Stimulated activated naive CD4-positive, alpha-beta T cell (primary cell): ENCODE measurements at regions not wholly inside any gene's neighbourhood (a gene's known extent, or its start where the extent isn't known, plus 50 kb on each side); places are given as distances from the start of the nearest gene placed in this dataset.

Experiments
- DNase-seq, 6 experiments: peaks; one replicate each; lab custom pipeline; 2025; lab: John Stamatoyannopoulos, UW

- DNase-seq, result no peak
Measured at GRCh38 chr4:19721587-19721986, 530.1 kb upstream of the SLIT2 start.

GRCh38 chr4:19720610-19721009 lies 531.1 kb upstream of the SLIT2 start:
- no peak for DNase-seq

DNA sequence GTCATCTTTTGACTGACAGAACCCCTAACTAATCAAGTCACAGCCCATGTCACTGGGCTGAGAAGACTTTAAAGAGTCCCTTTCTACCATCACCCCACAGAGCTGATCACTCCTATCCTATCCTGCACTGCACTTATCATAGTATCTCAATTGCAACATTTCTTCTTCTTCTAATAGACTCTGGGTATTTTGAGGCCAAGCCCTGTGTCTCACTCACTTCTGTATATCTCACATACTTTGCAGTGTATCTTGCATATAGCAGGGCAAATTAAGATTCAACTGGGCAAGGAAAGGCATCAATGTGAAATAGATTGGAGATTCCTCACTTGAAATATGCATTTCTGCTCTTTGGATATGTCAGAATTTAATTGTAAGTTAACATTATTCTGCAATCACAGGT lies 531.5 kb upstream of the SLIT2 start:
- no peak for DNase-seq

GRCh38 chr4:19711871-19712270 lies 539.8 kb upstream of the SLIT2 start:
- no peak for DNase-seq

DNA sequence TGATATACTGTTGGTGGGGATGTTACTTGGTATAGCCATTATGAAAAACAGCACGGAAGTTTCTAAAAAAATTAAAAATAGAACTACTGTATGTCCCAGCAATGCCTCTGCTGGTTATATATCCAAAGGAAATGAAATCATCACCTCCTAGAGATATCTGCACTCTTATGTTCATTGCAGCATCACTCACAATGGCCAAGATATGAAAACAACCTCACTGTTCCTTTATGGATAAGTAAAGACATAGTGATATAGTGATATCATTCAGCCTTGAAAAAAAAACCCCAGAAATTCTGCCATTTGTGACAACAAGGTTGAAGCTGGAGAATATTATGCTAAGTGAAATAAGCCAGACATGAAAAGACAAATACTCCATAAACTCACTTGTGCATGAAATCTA lies 543.8 kb upstream of the SLIT2 start:
- DNase-seq, result no peak

DNA sequence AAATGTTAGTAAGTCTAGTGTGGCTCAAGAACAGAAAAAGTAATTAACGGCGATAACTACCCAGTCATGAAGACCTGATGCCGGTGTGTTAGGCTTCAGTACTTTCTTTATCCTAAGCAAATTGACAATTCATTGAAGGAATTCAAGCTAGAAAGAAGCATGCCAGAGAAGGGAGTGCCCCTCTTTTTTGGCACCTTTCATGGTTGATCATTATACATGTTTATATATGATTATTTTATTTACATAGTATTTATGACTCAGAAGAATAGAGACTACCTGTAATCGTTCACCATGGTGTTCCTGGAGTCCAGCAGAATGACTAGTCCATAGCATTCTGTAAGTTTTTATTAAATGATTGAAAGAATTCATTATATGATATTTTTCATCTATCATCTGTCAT lies 548.3 kb upstream of the SLIT2 start:
- no peak for DNase-seq

DNA sequence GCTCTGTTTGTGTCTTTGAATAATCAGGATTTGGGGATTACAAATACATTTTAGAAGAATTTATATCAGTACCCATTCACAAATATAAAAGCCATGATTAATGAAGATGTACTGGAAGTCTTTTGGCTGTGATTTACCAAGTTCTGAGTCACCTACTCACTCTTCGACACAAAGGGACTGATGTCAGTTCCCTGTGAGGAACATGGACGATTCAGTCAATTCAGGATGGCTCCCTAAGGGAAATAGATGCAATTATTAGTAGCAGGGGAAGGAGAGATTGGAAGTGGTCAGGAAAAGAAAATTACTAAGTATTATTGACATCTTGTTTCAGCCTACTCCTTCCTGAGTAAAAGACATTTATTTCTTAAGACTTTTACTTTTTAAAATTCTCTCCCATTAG lies 550.7 kb upstream of the SLIT2 start:
- no peak for DNase-seq

- no peak for DNase-seq
Measured at GRCh38 chr4:19698961-19699360, 552.7 kb upstream of the SLIT2 start.

DNA sequence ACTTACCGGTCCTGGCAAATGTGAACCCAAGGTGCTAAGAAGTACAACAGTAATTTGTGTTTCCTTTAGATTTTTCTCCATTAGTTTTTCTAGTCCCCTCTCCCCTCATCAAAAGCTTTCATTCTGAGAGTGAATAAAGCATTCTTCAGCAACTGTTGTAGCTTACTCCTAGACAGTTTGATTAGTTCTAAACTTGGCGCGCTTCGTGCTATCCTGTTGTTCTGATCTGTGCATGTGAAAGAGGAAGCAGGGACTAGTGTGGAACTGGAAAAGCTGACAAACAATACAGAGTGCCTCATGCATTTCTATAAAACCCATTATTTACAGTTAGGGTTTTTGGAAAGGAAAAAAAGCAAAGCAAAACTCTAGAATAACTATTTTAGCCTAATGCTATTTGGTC lies 556.9 kb upstream of the SLIT2 start:
- DNase-seq, result no peak

DNA sequence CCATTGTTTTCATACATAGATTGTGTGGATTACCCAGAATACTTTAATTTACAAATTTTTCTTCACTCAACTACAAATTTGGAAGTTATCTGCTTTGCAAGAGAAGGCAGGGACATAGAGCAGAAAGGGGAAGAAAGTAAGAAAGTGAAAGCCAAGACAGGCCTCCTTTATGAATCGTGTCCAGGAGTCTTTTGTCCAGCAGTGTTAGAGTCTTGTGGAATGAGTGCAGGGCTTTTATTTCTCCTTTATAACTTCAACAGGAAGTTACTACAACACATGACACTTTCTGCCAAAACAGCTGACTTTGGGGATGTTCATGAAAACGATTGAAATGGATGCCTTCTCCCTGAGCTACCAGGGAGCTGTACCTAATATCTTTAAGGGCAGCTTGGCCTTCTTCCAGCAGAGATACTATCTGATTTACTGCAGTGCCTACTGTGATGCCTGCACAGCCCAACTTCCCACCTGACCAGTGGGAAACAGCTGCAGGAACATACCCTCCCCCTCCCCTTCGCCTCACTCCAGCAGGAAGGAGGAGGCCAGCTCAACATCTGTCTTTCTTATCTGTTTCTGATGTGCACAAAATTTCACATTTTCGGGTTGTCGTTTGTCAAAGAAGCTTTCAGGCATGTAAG lies 557.7 kb upstream of the SLIT2 start:
- no peak for DNase-seq

DNA sequence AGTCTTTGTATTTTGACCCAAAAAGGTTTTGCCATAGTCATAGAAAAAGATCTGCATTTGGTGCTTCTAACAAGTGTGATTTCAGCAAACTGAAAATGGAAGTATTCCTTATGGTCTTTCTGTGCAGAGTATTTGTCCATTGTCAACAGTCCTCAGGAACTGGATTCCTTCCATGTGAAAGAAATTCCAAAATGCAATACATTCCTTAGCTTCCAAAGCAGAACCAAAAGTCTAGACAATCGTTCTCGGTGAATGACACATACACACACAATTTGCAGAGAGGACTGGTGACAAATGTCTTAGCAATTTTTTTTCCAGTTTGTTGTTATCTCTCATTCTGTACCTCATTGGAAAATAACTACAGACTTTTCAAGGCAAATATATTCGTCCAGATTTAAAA lies 562.2 kb upstream of the SLIT2 start:
- no peak for DNase-seq

DNA sequence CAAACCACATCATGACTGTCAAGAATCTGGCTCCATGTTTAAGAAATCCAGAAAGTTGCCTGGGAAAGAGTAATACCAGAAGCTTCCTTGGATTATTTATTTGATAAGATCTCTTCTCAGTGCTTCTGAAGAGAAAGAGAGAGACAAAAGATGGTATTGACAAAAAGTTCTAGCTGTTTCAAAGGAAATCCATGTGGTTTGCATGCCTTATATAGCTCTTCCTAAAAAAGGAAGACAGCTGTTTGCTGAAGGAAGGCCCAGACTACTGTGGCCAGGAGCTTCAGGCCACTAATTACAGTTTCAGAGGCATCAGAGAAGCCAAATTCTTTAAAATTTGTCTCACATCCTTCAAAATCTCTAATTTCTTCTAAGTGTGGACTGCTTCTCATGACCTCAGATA lies 565.2 kb upstream of the SLIT2 start:
- no peak for DNase-seq

- DNase-seq, result no peak
Measured at GRCh38 chr4:19684084-19684483, 567.6 kb upstream of the SLIT2 start.

- DNase-seq, result no peak
Measured at GRCh38 chr4:19683426-19683825, 568.3 kb upstream of the SLIT2 start.

DNA sequence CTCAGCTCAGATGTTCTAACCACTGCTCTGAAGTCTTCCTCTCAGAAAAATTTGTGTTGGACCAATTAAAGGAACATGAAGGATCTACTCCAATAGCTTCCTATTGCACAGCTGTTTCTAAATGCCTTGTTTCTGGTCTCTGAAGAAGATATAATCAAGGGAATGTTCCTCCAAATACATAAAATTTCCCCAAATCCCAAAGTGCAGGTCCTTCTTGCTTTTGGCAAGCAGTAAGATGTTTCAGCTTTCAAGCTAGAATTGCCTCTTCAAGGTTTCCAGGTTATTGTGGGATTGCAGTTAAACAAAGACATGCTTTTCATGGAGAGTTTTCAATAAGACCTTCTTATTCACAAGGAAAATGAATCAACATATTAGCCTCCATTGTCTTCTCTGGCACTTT lies 574.5 kb upstream of the SLIT2 start:
- DNase-seq, result no peak

DNA sequence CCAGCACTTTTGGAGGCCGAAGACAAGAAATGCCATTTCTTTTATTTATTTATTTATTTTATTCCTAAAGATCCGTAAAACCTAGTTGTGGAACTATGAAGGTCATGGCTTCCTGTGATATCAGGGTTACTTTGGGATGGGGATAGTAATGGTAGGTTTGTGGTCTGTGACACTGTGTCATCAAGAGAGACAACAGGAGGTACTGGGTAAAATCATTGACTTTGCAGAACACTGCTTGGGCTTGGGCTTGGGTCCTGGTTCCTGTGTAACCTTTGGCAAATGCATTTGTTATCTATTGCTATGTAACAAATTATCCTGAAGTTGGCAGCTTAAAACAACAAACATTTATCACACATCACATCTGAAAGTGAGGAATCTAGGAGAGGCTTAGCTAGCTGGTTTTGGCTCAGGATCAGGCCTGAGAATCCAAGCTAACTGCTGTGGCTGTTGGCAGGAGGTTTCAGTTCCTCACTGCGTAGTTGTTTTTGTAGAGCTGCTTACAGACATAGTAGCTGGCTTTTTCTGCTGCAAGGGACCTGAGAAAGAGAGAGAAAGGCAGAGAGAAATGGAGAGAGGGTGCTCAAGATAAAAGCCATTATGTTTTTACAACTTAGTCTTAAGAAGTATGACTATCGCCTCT lies 576.4 kb upstream of the SLIT2 start:
- DNase-seq, result no peak

DNA sequence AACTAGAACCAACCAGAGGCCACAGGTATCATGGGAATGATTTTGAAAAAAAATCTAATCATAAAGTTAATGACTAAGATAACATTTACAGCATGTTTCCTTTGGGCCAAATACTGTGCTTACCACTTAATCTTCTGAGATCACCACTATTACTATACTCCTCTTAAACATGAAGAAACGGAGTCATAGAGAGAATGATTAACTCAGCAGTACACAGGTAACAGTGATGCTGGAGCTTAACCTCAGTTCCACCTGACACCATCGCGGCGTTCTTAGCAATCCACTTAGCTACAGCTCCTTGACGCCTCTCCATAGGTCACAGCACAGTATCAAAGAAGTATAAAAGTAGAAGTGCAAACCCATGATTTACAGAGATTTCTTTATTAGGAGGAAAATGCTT lies 592.6 kb upstream of the SLIT2 start:
- DNase-seq, result no peak

- no peak for DNase-seq
Measured at GRCh38 chr4:19657856-19658255, 593.8 kb upstream of the SLIT2 start.

DNA sequence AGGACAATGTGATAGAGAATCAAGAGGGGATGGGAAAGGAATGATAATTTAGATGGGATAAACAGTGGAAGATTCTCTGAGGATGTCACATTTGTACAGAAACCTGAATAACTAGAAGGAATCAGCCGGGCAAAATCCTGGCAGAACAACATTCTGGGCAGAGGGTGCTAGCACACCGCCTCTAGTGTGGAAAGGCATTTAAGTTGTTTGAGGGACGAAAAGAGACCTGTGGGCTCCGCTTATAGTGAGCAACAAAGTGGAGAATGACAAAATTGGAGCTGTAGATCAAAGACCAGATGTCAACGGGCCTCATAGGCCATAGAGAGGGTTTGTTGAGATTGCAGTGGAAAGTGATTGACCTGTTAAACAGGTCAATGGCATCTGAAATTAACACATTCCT lies 596.0 kb upstream of the SLIT2 start:
- no peak for DNase-seq

- DNase-seq, result no peak
Measured at GRCh38 chr4:19650903-19651864, 600.5 kb upstream of the SLIT2 start.

DNA sequence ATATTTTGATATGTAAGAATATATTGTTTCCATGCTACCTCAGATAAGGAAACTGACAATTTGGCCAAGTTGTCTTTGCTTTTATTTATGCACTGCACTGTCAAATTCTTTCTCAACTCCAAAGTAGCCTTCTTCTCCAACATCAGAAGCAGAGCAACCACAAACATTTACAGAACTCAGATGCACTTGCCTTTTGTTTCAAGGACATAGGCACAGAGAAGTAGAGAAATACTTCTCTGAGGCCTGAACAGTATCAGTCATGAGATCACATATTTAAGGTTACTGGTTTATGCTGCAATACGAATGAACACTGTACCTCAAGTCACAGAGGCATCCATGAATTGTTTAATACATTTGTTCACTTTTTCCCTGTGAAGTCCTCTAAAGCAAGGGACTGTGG lies 606.1 kb upstream of the SLIT2 start:
- DNase-seq, result no peak

DNA sequence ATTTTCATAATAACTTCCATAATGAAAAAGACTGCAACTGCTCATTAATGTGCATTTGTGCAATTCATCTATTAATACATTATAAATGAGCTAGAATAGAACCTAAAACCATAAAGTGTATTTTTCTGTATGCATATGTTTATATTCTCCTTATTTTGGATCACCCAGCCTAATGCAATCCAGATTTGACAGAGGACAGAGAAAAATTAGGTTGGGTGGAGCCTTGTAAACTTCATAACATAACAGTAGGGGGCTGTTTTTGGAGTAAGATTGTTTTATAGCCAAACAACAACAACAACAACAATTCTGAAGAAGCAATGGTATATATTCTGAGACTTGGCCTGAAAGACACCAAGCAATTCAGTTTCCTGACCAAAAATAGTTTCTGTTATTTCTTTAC lies 615.3 kb upstream of the SLIT2 start:
- DNase-seq, result no peak

GRCh38 chr4:19631814-19632213 lies 619.9 kb upstream of the SLIT2 start:
- DNase-seq, result no peak
